PC-3 (cell line): ENCODE measurements at regions not wholly inside any gene's neighbourhood (a gene's known extent, or its start where the extent isn't known, plus 50 kb on each side); places are given as distances from the start of the nearest gene placed in this dataset.

ENCODE experiments used
- ATAC-seq: fragments of 200-7000 bp; cut with Tn5 transposase; 2 replicates; pipeline ENCODE4 v1.9.1; 2020; ENCODE audit warnings: mild to moderate bottlenecking, moderate library complexity
- BruUV-seq: library from RNA; stranded (reverse); fragments of 400-500 nt; replicated peaks from 2 replicates; lab custom pipeline; 2021; lab: Mats Ljungman, UMichigan
- CTCF ChIA-PET: fragments of 300-600 bp; sonication (Branson Sonifier 250); formaldehyde crosslinking; loops from one replicate; lab custom pipeline; 2022; ENCODE audit warnings: antibody characterized with exemption; lab: Charles Lee
- POLR2A ChIA-PET: fragments of 300-600 bp; sonication (Branson Sonifier 250); formaldehyde crosslinking; loops from one replicate; lab custom pipeline; 2022; ENCODE audit warnings: antibody characterized with exemption; ENCODE audit not compliant: unreplicated experiment; lab: Charles Lee
- DNase-seq: peaks from one replicate; pipeline ENCODE4 v3.0.0-alpha.2; 2015
- H2AFZ ChIP-seq: fragments of 300-600 bp; sonication (generic); 2 replicates; pipeline ENCODE4 v1.6.0; 2016; ENCODE audit warnings: antibody characterized with exemption, low read length
- H3F3A ChIP-seq: fragments of 300-600 bp; sonication (generic); one replicate; pipeline ENCODE4 v1.6.0; 2017; ENCODE audit warnings: antibody characterized with exemption, low read length, control low read depth, mild to moderate bottlenecking; ENCODE audit not compliant: unreplicated experiment
- H3K27ac ChIP-seq: fragments of 300-600 bp; sonication (generic); 2 replicates; pipeline ENCODE4 v1.5.1; 2016; ENCODE audit warnings: mild to moderate bottlenecking, low read length
- H3K27me3 ChIP-seq: fragments of 300-600 bp; sonication (generic); 2 replicates; pipeline ENCODE4 v1.6.1; 2016; ENCODE audit warnings: low read length, mixed read lengths
- H3K36me3 ChIP-seq: fragments of 300-600 bp; sonication (generic); 2 replicates; pipeline ENCODE4 v1.6.1; 2016; ENCODE audit warnings: low read depth, mixed run types, low read length, mixed read lengths
- H3K4me1 ChIP-seq: fragments of 300-600 bp; sonication (generic); 2 replicates; pipeline ENCODE4 v1.5.1; 2016; ENCODE audit warnings: low read length; ENCODE audit not compliant: insufficient read depth
- H3K4me2 ChIP-seq: fragments of 300-600 bp; sonication (generic); 2 replicates; pipeline ENCODE4 v1.6.0; 2016; ENCODE audit warnings: low read length
- H3K4me3 ChIP-seq: fragments of 300-600 bp; sonication (generic); 2 replicates; pipeline ENCODE4 v1.5.1; 2016; ENCODE audit warnings: mild to moderate bottlenecking, low read length, mixed read lengths
- H3K79me2 ChIP-seq: fragments of 300-600 bp; sonication (generic); 2 replicates; pipeline ENCODE4 v1.6.1; 2017; ENCODE audit warnings: low read length, mixed read lengths
- H3K9ac ChIP-seq: fragments of 300-600 bp; sonication (generic); 2 replicates; pipeline ENCODE4 v1.6.0; 2016; ENCODE audit warnings: mild to moderate bottlenecking, low read length
- H3K9me2 ChIP-seq: fragments of 300-600 bp; sonication (generic); replicated peaks from 2 replicates; pipeline ENCODE4 v1.6.1; 2016; ENCODE audit warnings: mixed run types, low read length, mixed read lengths
- H3K9me3 ChIP-seq: fragments of 300-600 bp; sonication (generic); 2 replicates; pipeline ENCODE4 v1.6.1; 2016; ENCODE audit warnings: low read length, mixed read lengths
- H4K20me1 ChIP-seq: fragments of 300-600 bp; sonication (generic); 2 replicates; pipeline ENCODE4 v1.6.1; 2016; ENCODE audit warnings: low read length, mixed read lengths
- CTCF ChIP-seq: fragments of 300-600 bp; sonication (generic); conservative IDR thresholded peaks from 2 replicates; pipeline ENCODE4 v1.5.1; 2017; ENCODE audit warnings: antibody characterized with exemption, low read depth, mild to moderate bottlenecking, low read length
- EZH2 ChIP-seq: fragments of 300-600 bp; sonication (generic); IDR thresholded peaks from one replicate; pipeline ENCODE4 v1.6.1; 2017; ENCODE audit warnings: antibody characterized with exemption, mild to moderate bottlenecking, low read length; ENCODE audit not compliant: unreplicated experiment
- EZH2phosphoT487 ChIP-seq: fragments of 300-600 bp; sonication (generic); IDR thresholded peaks from 2 replicates; pipeline ENCODE4 v1.6.1; 2018; ENCODE audit warnings: mild to moderate bottlenecking, antibody characterized with exemption, low read length, borderline replicate concordance
- intact Hi-C: fragments of 100-400 bp; cut with micrococcal nuclease; formaldehyde crosslinking; loops from 2 replicates; pipeline ENCODE4 v1.9.0; 2023

DNA sequence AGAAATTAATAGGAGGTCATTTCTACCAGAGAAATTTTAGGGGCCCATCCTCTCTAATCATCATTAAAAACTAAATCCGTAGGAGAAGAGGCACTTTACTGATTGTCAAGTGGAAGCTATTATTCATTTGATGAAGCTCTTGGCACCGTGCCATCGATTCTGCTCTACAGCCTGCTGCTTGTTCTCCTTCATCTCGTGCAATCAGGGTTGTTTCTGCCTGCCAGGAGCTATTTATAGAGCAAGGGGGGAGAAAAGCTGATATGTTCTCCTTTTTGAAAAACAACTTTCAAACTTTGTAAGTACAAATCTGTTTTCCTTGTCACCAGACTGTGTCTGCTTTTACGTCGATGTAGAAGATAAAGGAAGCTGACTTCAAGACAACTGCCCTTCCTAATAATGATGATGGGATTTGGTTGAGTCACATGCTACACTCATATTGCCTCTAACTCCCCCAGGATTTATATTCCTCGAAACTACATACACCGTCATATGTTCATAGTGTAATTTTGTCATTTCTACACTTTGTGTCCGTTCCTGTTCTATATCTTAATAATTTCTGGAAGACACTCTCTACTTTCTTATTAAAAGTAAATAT is 169.6 kb upstream of the LHX8 start:
- H3K4me3 ChIP-seq = no peak overlapping the region
- no TSS peak for BruUV-seq
- 0 out of 2 replicates have a peak, but pooled peaks cover 3% of the 10 kb centered on the region for H3K27me3 ChIP-seq
- H3K4me2 ChIP-seq = no peak overlapping the region
- H4K20me1 ChIP-seq = no peaks in the 10 kb centered on the region
- no peaks in the 10 kb centered on the region for H3K4me1 ChIP-seq
- H3K9ac ChIP-seq = no peak overlapping the region
- H3K79me2 ChIP-seq = no peaks in the 10 kb centered on the region
- no peaks in the 10 kb centered on the region for H3K9me3 ChIP-seq
- POLR2A ChIA-PET = no interaction called here
- ATAC-seq (no peak), DNase-seq (peak; percentile 3)
- no peaks in the 10 kb centered on the region for H3F3A ChIP-seq
- CTCF ChIA-PET = no interaction called here
- no peak overlapping the region for H2AFZ ChIP-seq
- intact Hi-C loops = no loop called here
- H3K27ac ChIP-seq = no peak overlapping the region
- no peaks in the 10 kb centered on the region for H3K36me3 ChIP-seq
- no peak for TF ChIP-seq CTCF
- TF ChIP-seq EZH2phosphoT487 = no peak
- TF ChIP-seq EZH2 = no peak
- H3K9me2 ChIP-seq = no peaks in the 10 kb centered on the region

DNA sequence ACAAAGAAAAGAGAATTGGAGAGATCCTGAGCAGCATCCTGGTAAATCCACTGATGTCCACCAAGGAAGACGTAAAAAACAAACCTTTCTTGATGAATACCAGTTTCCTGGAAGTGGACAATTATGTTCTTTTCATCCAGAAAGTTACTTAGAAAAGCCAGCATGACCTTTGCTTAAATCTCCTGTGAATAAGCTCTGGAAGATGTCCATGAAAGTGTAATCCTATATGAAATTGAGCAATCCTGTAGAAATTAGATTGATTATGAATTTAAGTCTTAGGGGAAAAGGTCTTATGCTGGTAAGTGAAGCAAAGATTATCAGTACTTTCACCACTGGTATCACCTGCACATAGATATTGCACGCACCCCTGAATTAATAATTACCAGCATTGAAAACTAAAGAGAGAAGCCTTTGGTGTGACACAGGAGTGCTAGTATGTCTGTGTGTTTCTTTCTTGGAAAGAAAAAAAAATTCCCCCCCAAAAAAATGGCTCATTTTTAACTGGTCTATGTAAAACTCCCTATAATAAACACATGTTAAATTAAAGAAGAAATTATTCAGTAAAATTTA is 164.5 kb upstream of the LHX8 start:
- CTCF ChIA-PET = no interaction called here
- H3K9me2 ChIP-seq = no peaks in the 10 kb centered on the region
- H3K4me3 ChIP-seq = no peak overlapping the region
- ATAC-seq (no peak), DNase-seq (no peak)
- H3K79me2 ChIP-seq = no peaks in the 10 kb centered on the region
- no peaks in the 10 kb centered on the region for H3K9me3 ChIP-seq
- H3K27ac ChIP-seq = no peak overlapping the region
- POLR2A ChIA-PET = no interaction called here
- no peaks in the 10 kb centered on the region for H3K36me3 ChIP-seq
- no peak overlapping the region for H3K9ac ChIP-seq
- no peaks in the 10 kb centered on the region for H4K20me1 ChIP-seq
- peaks cover 3% of the 10 kb centered on the region; the same call in 1 of the 2 replicates for H3K27me3 ChIP-seq
- H3F3A ChIP-seq = no peaks in the 10 kb centered on the region
- no TSS peak for BruUV-seq
- no peak for TF ChIP-seq CTCF
- TF ChIP-seq EZH2phosphoT487 = no peak
- no peak for TF ChIP-seq EZH2
- no peak overlapping the region for H2AFZ ChIP-seq
- H3K4me2 ChIP-seq = no peak overlapping the region
- no peaks in the 10 kb centered on the region for H3K4me1 ChIP-seq
- intact Hi-C loops = no loop called here

DNA sequence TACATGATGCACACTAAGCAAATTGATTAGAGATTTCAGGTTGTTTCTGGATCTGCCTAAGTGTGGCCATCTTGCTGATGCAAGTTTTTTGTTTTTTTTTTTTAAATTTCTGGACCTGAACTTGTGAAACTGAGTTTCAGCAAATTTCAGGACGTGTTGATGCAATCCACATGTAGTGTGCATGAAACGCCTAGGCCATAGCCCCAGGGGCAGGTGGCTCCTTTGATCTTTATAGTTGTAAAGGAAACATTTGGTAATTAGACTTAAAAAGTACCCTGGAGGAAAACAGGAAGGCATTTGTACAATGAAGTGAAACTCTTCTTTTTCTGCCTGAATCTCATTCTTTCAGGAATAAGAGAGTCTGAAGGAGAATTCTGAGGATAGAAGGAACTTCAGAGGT is 162.2 kb upstream of the LHX8 start:
- no TSS peak for BruUV-seq
- ATAC-seq (no peak), DNase-seq (no peak)
- H3K36me3 ChIP-seq = no peaks in the 10 kb centered on the region
- POLR2A ChIA-PET = no interaction called here
- no peaks in the 10 kb centered on the region for H3K9me2 ChIP-seq
- intact Hi-C loops = no loop called here
- H3K27ac ChIP-seq = no peak overlapping the region
- H3F3A ChIP-seq = no peaks in the 10 kb centered on the region
- no peaks in the 10 kb centered on the region for H3K79me2 ChIP-seq
- no peaks in the 10 kb centered on the region for H3K9me3 ChIP-seq
- CTCF ChIA-PET = no interaction called here
- H3K4me1 ChIP-seq = no peaks in the 10 kb centered on the region
- no peak overlapping the region for H3K4me3 ChIP-seq
- no peaks in the 10 kb centered on the region for H4K20me1 ChIP-seq
- H2AFZ ChIP-seq = no peak overlapping the region
- no peak overlapping the region for H3K9ac ChIP-seq
- TF ChIP-seq EZH2 (no peak), CTCF (no peak), EZH2phosphoT487 (no peak)
- H3K4me2 ChIP-seq = no peak overlapping the region
- H3K27me3 ChIP-seq = peaks cover 3% of the 10 kb centered on the region
